Left ventricle myocardium superior (tissue), 1 donor: ENCODE measurements at regions not wholly inside any gene's neighbourhood (a gene's known extent, or its start where the extent isn't known, plus 50 kb on each side); places are given as distances from the start of the nearest gene placed in this dataset. TPM values are rescaled to one million over a fixed set of nuclear protein-coding genes. Genes with fewer than 3 reads are reported as not detected.

ENCODE experiments used
- ATAC-seq: fragments of 200-7000 bp; cut with Tn5 transposase; one replicate; pipeline ENCODE4 v1.9.1; 2020; ENCODE audit warnings: mild to moderate bottlenecking, moderate library complexity
- DNase-seq: peaks from one replicate; pipeline ENCODE4 v3.0.0-alpha.2; 2020
- intact Hi-C: fragments of 100-400 bp; cut with micrococcal nuclease; formaldehyde crosslinking; loops from one replicate; pipeline ENCODE4 v1.11.0; 2022
- microRNA-seq: library from miRNA; unstranded; fragments of <30 nt; microRNA quantifications from one replicate; pipeline ENCODE4 v1.2.0, GENCODE V29; 2020; ENCODE audit warnings: borderline number of aligned reads
- donor health status: DM: no; HTN: yes; CAD: no; lungs with severe emphysema.

DNA sequence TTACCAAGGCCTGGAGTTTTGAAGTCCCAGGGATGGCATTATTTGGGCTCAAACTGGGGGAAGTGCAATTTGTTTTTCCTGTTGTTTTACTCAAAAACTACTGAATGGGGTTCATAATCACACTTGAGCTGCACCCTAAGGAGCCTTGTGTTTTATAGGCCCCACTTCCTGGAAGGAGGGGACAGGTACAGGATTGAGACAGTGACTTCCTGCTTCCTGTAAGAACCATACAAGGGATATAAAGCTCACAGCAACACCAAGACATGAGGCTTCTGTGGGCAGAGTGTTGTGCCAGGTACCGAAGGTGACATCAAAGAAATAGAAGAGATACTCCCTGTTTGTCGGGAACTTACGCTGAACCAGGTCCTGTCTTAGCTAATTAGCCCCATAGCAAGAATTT lies 70.4 kb upstream of the SKOR2 start:
- DNase-seq (no peak), ATAC-seq (no peak)
- intact Hi-C loops = no loop called here

GRCh38 chr18:47317824-47318508 lies 66.5 kb upstream of the SKOR2 start:
- DNase-seq (no peak), ATAC-seq (no peak)
- intact Hi-C loops = no loop called here

- DNase-seq (no peak), ATAC-seq (no peak)
- intact Hi-C loops = no loop called here
Observed at GRCh38 chr18:47316924-47317323, 65.5 kb upstream of the SKOR2 start.

- intact Hi-C loops = no loop called here
- ATAC-seq = no peak
- no peak for DNase-seq
Observed at GRCh38 chr18:47313901-47314300, 62.4 kb upstream of the SKOR2 start.

DNA sequence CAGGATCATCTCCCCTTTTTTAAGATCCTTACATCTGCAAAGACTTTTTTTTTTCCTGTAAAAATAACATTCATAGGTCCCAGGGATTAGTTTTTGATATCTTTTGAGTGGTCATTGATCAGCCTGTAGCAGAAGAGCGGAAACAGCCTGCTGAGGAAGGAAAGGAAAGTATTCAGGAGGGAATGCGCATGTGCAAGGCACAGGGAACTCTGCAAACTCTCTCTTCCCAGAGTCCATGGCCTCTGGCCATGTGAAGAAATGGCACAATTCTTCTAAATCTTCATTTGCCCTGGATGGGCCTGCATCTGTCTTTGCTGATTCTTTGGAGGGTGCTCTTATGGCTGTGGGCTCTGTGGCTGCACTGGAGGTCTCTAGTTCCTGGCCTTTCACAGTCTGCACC lies 60.1 kb upstream of the SKOR2 start:
- intact Hi-C loops = no loop called here
- ATAC-seq (no peak), DNase-seq (no peak)

Small RNAs in the stretch of these regions (microRNA-seq; reads per million reads assigned to microRNA genes)
- gene MIR4527 = not detected
